Astrocyte (in vitro differentiated cells and primary cell): ENCODE measurements at regions not wholly inside any gene's neighbourhood (a gene's known extent, or its start where the extent isn't known, plus 50 kb on each side); places are given as distances from the start of the nearest gene placed in this dataset.

ENCODE experiments used
- DNase-seq: peaks from one replicate; pipeline ENCODE4 v3.0.0-alpha.2; 2010; ENCODE audit warnings: low read depth
- FAIRE-seq: peaks from 2 replicates; lab custom pipeline; 2011; peaks lifted over from hg19 to GRCh38; lab: Jason Lieb, UNC
- H2AFZ ChIP-seq: 2 replicates; pipeline ENCODE4 v1.6.0; 2012; ENCODE audit warnings: low read depth, low read length, inconsistent platforms
- H3K27ac ChIP-seq: 2 replicates; pipeline ENCODE4 v1.5.1; 2011; ENCODE audit warnings: low read depth, low read length, inconsistent platforms
- H3K27me3 ChIP-seq: 2 replicates; pipeline ENCODE4 v1.6.0; 2011; ENCODE audit warnings: low read length, inconsistent platforms; ENCODE audit not compliant: insufficient read depth
- H3K36me3 ChIP-seq: 2 replicates; pipeline ENCODE4 v1.5.1; 2011; ENCODE audit warnings: low read length, inconsistent platforms; ENCODE audit not compliant: insufficient read depth
- H3K4me1 ChIP-seq: 2 replicates; pipeline ENCODE4 v1.5.1; 2011; ENCODE audit warnings: low read length, inconsistent platforms; ENCODE audit not compliant: insufficient read depth
- H3K4me2 ChIP-seq: 2 replicates; pipeline ENCODE4 v1.6.0; 2012; ENCODE audit warnings: low read length, inconsistent platforms
- H3K4me3 ChIP-seq: 2 replicates; pipeline ENCODE4 v1.5.1; 2011; ENCODE audit warnings: low read depth, mild to moderate bottlenecking, low read length, inconsistent platforms; ENCODE audit not compliant: insufficient read depth
- H3K79me2 ChIP-seq: 2 replicates; pipeline ENCODE4 v1.6.0; 2012; ENCODE audit warnings: mild to moderate bottlenecking, low read length, inconsistent platforms; ENCODE audit not compliant: insufficient read depth
- H3K9ac ChIP-seq: 2 replicates; pipeline ENCODE4 v1.6.0; 2012; ENCODE audit warnings: mild to moderate bottlenecking, low read length, inconsistent platforms
- H3K9me3 ChIP-seq: 2 replicates; pipeline ENCODE4 v1.5.1; 2012; ENCODE audit warnings: low read depth, mild to moderate bottlenecking, low read length, inconsistent platforms; ENCODE audit not compliant: insufficient read depth
- H4K20me1 ChIP-seq: 2 replicates; pipeline ENCODE4 v1.6.0; 2012; ENCODE audit warnings: low read length, inconsistent platforms; ENCODE audit not compliant: insufficient read depth
- H3K27ac Mint-ChIP-seq: one replicate; pipeline ENCODE4 v1.8.0; 2021; ENCODE audit warnings: mild to moderate bottlenecking, mixed read lengths; ENCODE audit not compliant: unreplicated experiment
- H3K27me3 Mint-ChIP-seq: one replicate; pipeline ENCODE4 v1.8.0; 2021; ENCODE audit warnings: low read depth, mixed read lengths; ENCODE audit not compliant: unreplicated experiment
- H3K36me3 Mint-ChIP-seq: one replicate; pipeline ENCODE4 v1.8.0; 2021; ENCODE audit warnings: low read depth, mixed read lengths; ENCODE audit not compliant: unreplicated experiment
- H3K4me1 Mint-ChIP-seq: one replicate; pipeline ENCODE4 v1.8.0; 2021; ENCODE audit warnings: low read depth, mixed read lengths; ENCODE audit not compliant: unreplicated experiment
- H3K4me3 Mint-ChIP-seq: one replicate; pipeline ENCODE4 v1.8.0; 2021; ENCODE audit warnings: mild to moderate bottlenecking, moderate library complexity, mixed read lengths; ENCODE audit not compliant: unreplicated experiment
- H3K9me3 Mint-ChIP-seq: one replicate; pipeline ENCODE4 v1.8.0; 2021; ENCODE audit warnings: mild to moderate bottlenecking, mixed read lengths; ENCODE audit not compliant: unreplicated experiment
- CTCF ChIP-seq: IDR thresholded peaks from 2 replicates; pipeline ENCODE4 v1.5.1; 2011; ENCODE audit warnings: low read depth, mild to moderate bottlenecking, inconsistent platforms, low read length, moderate library complexity; ENCODE audit not compliant: insufficient read depth
- EZH2 ChIP-seq: IDR thresholded peaks from 2 replicates; pipeline ENCODE4 v1.6.1; 2012; ENCODE audit warnings: mild to moderate bottlenecking, low read length, inconsistent platforms; ENCODE audit not compliant: insufficient read depth

GRCh38 chr2:142718576-142719155, 158.8 kb upstream of the KYNU start:
- H3K4me1 Mint-ChIP-seq = peaks cover 11% of the 10 kb centered on the region

GRCh38 chr2:142716463-142717242, 160.8 kb upstream of the KYNU start:
- DNase-seq = peak; percentile 78
- H3K36me3 ChIP-seq = no peaks in the 10 kb centered on the region
- Mint-ChIP-seq H3K27ac (peak overlapping the region; percentile 28), H3K4me3 (no peak overlapping the region), H3K9me3 (no peaks in the 10 kb centered on the region), H3K36me3 (no peaks in the 10 kb centered on the region), H3K4me1 (peaks cover 11% of the 10 kb centered on the region), H3K27me3 (no peaks in the 10 kb centered on the region)
- peak overlapping the region; percentile 55 for H3K4me2 ChIP-seq
- no peak overlapping the region for H3K9ac ChIP-seq
- peak; percentile 60 for FAIRE-seq
- H4K20me1 ChIP-seq = no peaks in the 10 kb centered on the region
- no peak for TF ChIP-seq CTCF
- no peak for TF ChIP-seq EZH2
- no peaks in the 10 kb centered on the region for H3K79me2 ChIP-seq
- H2AFZ ChIP-seq = peak overlapping the region; percentile 34
- peak overlapping the region; percentile 46 for H3K27ac ChIP-seq
- H3K4me1 ChIP-seq = peaks cover 9% of the 10 kb centered on the region
- no peak overlapping the region for H3K4me3 ChIP-seq
- no peaks in the 10 kb centered on the region for H3K27me3 ChIP-seq
- no peaks in the 10 kb centered on the region for H3K9me3 ChIP-seq

More at GRCh38 chr2:142718576-142719155, 158.8 kb upstream of the KYNU start:
- no peaks in the 10 kb centered on the region for H3K36me3 Mint-ChIP-seq
- no peaks in the 10 kb centered on the region for H3K9me3 ChIP-seq
- FAIRE-seq (no peak), DNase-seq (no peak)
- H4K20me1 ChIP-seq = no peaks in the 10 kb centered on the region
- no peak overlapping the region for H3K9ac ChIP-seq
- H3K27ac Mint-ChIP-seq = no peak overlapping the region
- no peak overlapping the region for H2AFZ ChIP-seq
- no peak overlapping the region for H3K4me3 ChIP-seq
- TF ChIP-seq CTCF (no peak), EZH2 (no peak)
- peaks cover 9% of the 10 kb centered on the region for H3K4me1 ChIP-seq
- no peaks in the 10 kb centered on the region for H3K79me2 ChIP-seq
- no peak overlapping the region for H3K4me3 Mint-ChIP-seq
- H3K27me3 ChIP-seq = no peaks in the 10 kb centered on the region
- H3K9me3 Mint-ChIP-seq = no peaks in the 10 kb centered on the region
- H3K27ac ChIP-seq = no peak overlapping the region
- H3K27me3 Mint-ChIP-seq = no peaks in the 10 kb centered on the region
- H3K4me2 ChIP-seq = no peak overlapping the region
- no peaks in the 10 kb centered on the region for H3K36me3 ChIP-seq

GRCh38 chr2:142714600-142714999, 162.9 kb upstream of the KYNU start:
- Histone ChIP-seq H2AFZ (no peak overlapping the region), H3K9ac (no peak overlapping the region), H3K79me2 (no peaks in the 10 kb centered on the region), H3K4me3 (no peak overlapping the region), H4K20me1 (no peaks in the 10 kb centered on the region), H3K27me3 (no peaks in the 10 kb centered on the region), H3K4me1 (peaks cover 9% of the 10 kb centered on the region), H3K36me3 (no peaks in the 10 kb centered on the region), H3K4me2 (no peak overlapping the region), H3K9me3 (no peaks in the 10 kb centered on the region), H3K27ac (no peak overlapping the region)
- Mint-ChIP-seq H3K9me3 (no peaks in the 10 kb centered on the region), H3K27ac (no peak overlapping the region), H3K4me3 (no peak overlapping the region), H3K27me3 (no peaks in the 10 kb centered on the region), H3K4me1 (peaks cover 11% of the 10 kb centered on the region), H3K36me3 (no peaks in the 10 kb centered on the region)
- DNase-seq (no peak), FAIRE-seq (no peak)
- TF ChIP-seq CTCF (no peak), EZH2 (no peak)
